A673 (cell line): ENCODE measurements at regions not wholly inside any gene's neighbourhood (a gene's known extent, or its start where the extent isn't known, plus 50 kb on each side); places are given as distances from the start of the nearest gene placed in this dataset.

Experiments
- CTCF ChIP-seq: fragments of 300-800, 200-600 bp; sonication (generic); conservative IDR thresholded peaks from 2 replicates; pipeline ENCODE4 v1.5.1; 2017; ENCODE audit warnings: low read depth, mild to moderate bottlenecking, antibody characterized with exemption, low read length, moderate library complexity, mixed read lengths
- EZH2 ChIP-seq: fragments of 200-600 bp; sonication (generic); IDR thresholded peaks from 2 replicates; pipeline ENCODE4 v1.6.1; 2017; ENCODE audit warnings: borderline replicate concordance, low read depth, mild to moderate bottlenecking, mixed read lengths, antibody characterized with exemption, low read length; ENCODE audit not compliant: poor library complexity, severe bottlenecking

GRCh38 chr7:46909601-46910051 is 672.3 kb downstream of the TNS3 start:
- TF ChIP-seq CTCF (no peak), EZH2 (no peak)
